SU-DHL-6 (cell line): ENCODE measurements at regions not wholly inside any gene's neighbourhood (a gene's known extent, or its start where the extent isn't known, plus 50 kb on each side); places are given as distances from the start of the nearest gene placed in this dataset.

Source experiments
- CTCF ChIP-seq: fragments of 200-600 bp; sonication (generic); IDR thresholded peaks from one replicate; pipeline ENCODE4 v1.5.1; 2017; ENCODE audit warnings: antibody characterized with exemption, mild to moderate bottlenecking, low read length, moderate library complexity; ENCODE audit not compliant: insufficient read depth, poor library complexity, severe bottlenecking
- EZH2phosphoT487 ChIP-seq: fragments of 200-600 bp; sonication (generic), shearing (Covaris generic); conservative IDR thresholded peaks from 2 replicates; pipeline ENCODE4 v1.6.1; 2018; ENCODE audit warnings: mild to moderate bottlenecking, antibody characterized with exemption, low read length, moderate library complexity, mixed read lengths

- TF ChIP-seq CTCF (no peak), EZH2phosphoT487 (no peak)
These were observed 130.3 kb upstream of the EGLN3 start for GRCh38 chr14:34081101-34081575.
